ENCODE measurements at regions not wholly inside any gene's neighbourhood (a gene's known extent, or its start where the extent isn't known, plus 50 kb on each side); places are given as distances from the start of the nearest gene placed in this dataset.

DNA sequence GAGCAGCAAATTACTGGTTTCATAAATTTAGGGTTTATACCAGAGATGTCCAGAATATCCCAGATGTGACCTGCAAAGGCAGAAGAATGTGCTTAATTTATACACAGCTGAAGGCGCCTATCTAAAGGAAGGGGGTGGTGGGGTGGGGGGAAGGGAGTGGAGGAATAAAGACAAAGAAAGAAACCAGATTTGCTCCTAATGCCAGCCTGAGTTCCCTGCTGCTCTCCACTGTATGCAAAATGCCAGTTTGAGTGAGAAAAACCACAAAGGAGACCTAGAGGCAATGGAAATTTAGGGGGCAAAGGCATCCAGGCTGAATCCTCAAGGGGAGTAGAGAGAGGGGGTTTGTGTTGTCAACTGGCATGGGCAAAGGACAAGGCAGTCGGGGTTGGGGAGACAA is 161.5 kb upstream of the TOX3 start:
- TF ChIP-seq EZH2 (IDR thresholded peaks at IDR 0.05; ENCODE audit: borderline replicate concordance, control insufficient read depth, low read depth, low read length), result no peak
- TF ChIP-seq, protein P1, sequence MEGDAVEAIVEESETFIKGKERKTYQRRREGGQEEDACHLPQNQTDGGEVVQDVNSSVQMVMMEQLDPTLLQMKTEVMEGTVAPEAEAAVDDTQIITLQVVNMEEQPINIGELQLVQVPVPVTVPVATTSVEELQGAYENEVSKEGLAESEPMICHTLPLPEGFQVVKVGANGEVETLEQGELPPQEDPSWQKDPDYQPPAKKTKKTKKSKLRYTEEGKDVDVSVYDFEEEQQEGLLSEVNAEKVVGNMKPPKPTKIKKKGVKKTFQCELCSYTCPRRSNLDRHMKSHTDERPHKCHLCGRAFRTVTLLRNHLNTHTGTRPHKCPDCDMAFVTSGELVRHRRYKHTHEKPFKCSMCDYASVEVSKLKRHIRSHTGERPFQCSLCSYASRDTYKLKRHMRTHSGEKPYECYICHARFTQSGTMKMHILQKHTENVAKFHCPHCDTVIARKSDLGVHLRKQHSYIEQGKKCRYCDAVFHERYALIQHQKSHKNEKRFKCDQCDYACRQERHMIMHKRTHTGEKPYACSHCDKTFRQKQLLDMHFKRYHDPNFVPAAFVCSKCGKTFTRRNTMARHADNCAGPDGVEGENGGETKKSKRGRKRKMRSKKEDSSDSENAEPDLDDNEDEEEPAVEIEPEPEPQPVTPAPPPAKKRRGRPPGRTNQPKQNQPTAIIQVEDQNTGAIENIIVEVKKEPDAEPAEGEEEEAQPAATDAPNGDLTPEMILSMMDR (IDR thresholded peaks at IDR 0.05 in 2 of 3, conservative IDR thresholded peaks at IDR 0.05 in 1 of 3; ENCODE audit: control insufficient read depth in 2 of 3, extremely low read depth in 1 of 3, insufficient read depth in 1 of 3, low read depth in 3 of 3, low read length in 3 of 3), result no peak
- TF ChIP-seq, protein P2, sequence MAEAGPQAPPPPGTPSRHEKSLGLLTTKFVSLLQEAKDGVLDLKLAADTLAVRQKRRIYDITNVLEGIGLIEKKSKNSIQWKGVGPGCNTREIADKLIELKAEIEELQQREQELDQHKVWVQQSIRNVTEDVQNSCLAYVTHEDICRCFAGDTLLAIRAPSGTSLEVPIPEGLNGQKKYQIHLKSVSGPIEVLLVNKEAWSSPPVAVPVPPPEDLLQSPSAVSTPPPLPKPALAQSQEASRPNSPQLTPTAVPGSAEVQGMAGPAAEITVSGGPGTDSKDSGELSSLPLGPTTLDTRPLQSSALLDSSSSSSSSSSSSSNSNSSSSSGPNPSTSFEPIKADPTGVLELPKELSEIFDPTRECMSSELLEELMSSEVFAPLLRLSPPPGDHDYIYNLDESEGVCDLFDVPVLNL (IDR thresholded peaks at IDR 0.05; ENCODE audit: low read depth, low read length), result no peak
- no peak for TF ChIP-seq RAD21 (IDR thresholded peaks at IDR 0.05; ENCODE audit: insufficient read depth, low read depth, low read length)

Data from GM12878 (cell line).